Keratinocyte (primary cell): ENCODE measurements at regions not wholly inside any gene's neighbourhood (a gene's known extent, or its start where the extent isn't known, plus 50 kb on each side); places are given as distances from the start of the nearest gene placed in this dataset.
"Not testable (repeated sequence)": the region's sequence is repeated elsewhere in the genome, so short reads cannot be mapped to it uniquely, and the experiment has no call there.

Source experiments
- DNase-seq: peaks from one replicate; pipeline ENCODE4 v3.0.0-alpha.2; 2011; ENCODE audit warnings: low read depth, missing footprints, low spot score
- FAIRE-seq: peaks from 2 replicates; lab custom pipeline; 2011; peaks lifted over from hg19 to GRCh38; lab: Jason Lieb, UNC
- H2AFZ ChIP-seq: 2 replicates; pipeline ENCODE4 v1.6.0; 2012; ENCODE audit warnings: low read length, control low read depth, inconsistent platforms; ENCODE audit not compliant: control insufficient read depth
- H3K27ac ChIP-seq: 2 replicates; pipeline ENCODE4 v1.5.1; 2011; ENCODE audit warnings: low read length; ENCODE audit not compliant: control insufficient read depth, insufficient read depth
- H3K27me3 ChIP-seq: 3 replicates; pipeline ENCODE4 v1.6.0; 2011; ENCODE audit warnings: low read length; ENCODE audit not compliant: control insufficient read depth, insufficient read depth; ENCODE audit errors: extremely low read depth
- H3K36me3 ChIP-seq, 2 experiments: 2 replicates in 1 of 2; 3 replicates in 1 of 2; pipeline ENCODE4 v1.5.1; 2011; ENCODE audit warnings: low read length in 2 of 2, mild to moderate bottlenecking in 1 of 2; ENCODE audit not compliant: control insufficient read depth in 2 of 2, insufficient read depth in 2 of 2; ENCODE audit errors: extremely low read depth in 1 of 2
- H3K4me1 ChIP-seq: 3 replicates; pipeline ENCODE4 v1.5.1; 2011; ENCODE audit warnings: low read length; ENCODE audit not compliant: control insufficient read depth, insufficient read depth; ENCODE audit errors: extremely low read depth
- H3K4me2 ChIP-seq: 3 replicates; pipeline ENCODE4 v1.6.0; 2011; ENCODE audit warnings: low read depth, low read length; ENCODE audit not compliant: control insufficient read depth, insufficient read depth; ENCODE audit errors: extremely low read depth
- H3K4me3 ChIP-seq, 3 experiments: fragments of 200-600 bp in 1 of 3; sonication (generic) in 1 of 3; 2 replicates in 2 of 3; 3 replicates in 1 of 3; pipeline ENCODE4 v1.5.1; 2011 to 2016; ENCODE audit warnings: low read length in 3 of 3, mild to moderate bottlenecking in 3 of 3, control low read depth in 2 of 3, inconsistent platforms in 1 of 3, low read depth in 1 of 3, mixed read lengths in 1 of 3, mixed run types in 1 of 3, moderate library complexity in 1 of 3; ENCODE audit not compliant: control insufficient read depth in 2 of 3, insufficient read depth in 2 of 3; ENCODE audit errors: extremely low read depth in 1 of 3
- H3K79me2 ChIP-seq: 2 replicates; pipeline ENCODE4 v1.6.0; 2012; ENCODE audit warnings: low read length; ENCODE audit not compliant: control insufficient read depth, insufficient read depth
- H3K9ac ChIP-seq: 3 replicates; pipeline ENCODE4 v1.6.0; 2011; ENCODE audit warnings: low read length; ENCODE audit not compliant: control insufficient read depth, insufficient read depth; ENCODE audit errors: extremely low read depth
- H3K9me1 ChIP-seq: 3 replicates; pipeline ENCODE4 v1.6.0; 2011; ENCODE audit warnings: low read length; ENCODE audit not compliant: control insufficient read depth, insufficient read depth; ENCODE audit errors: extremely low read depth
- H3K9me3 ChIP-seq: 2 replicates; pipeline ENCODE4 v1.5.1; 2012; ENCODE audit warnings: low read depth, low read length; ENCODE audit not compliant: control insufficient read depth
- H4K20me1 ChIP-seq: 3 replicates; pipeline ENCODE4 v1.6.0; 2011; ENCODE audit warnings: low read length; ENCODE audit not compliant: control insufficient read depth, insufficient read depth; ENCODE audit errors: extremely low read depth
- EZH2 ChIP-seq: IDR thresholded peaks from one replicate; pipeline ENCODE4 v1.6.1; 2012; ENCODE audit warnings: inconsistent platforms, mild to moderate bottlenecking, low read length, moderate library complexity
- dilution Hi-C: fragments of 300-500 bp; cut with MboI; formaldehyde crosslinking; loops from one replicate; pipeline ENCODE4 v1.7.0; 2020; ENCODE audit warnings: low sequenced_read_pairs; ENCODE audit not compliant: extremely low pct_ligation_motif_present
- TF ChIP-seq, protein P1 (sequence below), 3 experiments: IDR thresholded peaks in 1 of 3; conservative IDR thresholded peaks in 1 of 3; optimal IDR thresholded peaks in 1 of 3; 2 replicates in 2 of 3; 3 replicates in 1 of 3; pipeline versions ENCODE3 to v1.5.1; 2011; ENCODE audit warnings: low read length in 3 of 3, mild to moderate bottlenecking in 3 of 3, moderate library complexity in 2 of 3, control low read depth in 1 of 3, inconsistent platforms in 1 of 3; ENCODE audit not compliant: insufficient read depth in 2 of 3; ENCODE audit errors: extremely low read depth in 1 of 3

DNA sequence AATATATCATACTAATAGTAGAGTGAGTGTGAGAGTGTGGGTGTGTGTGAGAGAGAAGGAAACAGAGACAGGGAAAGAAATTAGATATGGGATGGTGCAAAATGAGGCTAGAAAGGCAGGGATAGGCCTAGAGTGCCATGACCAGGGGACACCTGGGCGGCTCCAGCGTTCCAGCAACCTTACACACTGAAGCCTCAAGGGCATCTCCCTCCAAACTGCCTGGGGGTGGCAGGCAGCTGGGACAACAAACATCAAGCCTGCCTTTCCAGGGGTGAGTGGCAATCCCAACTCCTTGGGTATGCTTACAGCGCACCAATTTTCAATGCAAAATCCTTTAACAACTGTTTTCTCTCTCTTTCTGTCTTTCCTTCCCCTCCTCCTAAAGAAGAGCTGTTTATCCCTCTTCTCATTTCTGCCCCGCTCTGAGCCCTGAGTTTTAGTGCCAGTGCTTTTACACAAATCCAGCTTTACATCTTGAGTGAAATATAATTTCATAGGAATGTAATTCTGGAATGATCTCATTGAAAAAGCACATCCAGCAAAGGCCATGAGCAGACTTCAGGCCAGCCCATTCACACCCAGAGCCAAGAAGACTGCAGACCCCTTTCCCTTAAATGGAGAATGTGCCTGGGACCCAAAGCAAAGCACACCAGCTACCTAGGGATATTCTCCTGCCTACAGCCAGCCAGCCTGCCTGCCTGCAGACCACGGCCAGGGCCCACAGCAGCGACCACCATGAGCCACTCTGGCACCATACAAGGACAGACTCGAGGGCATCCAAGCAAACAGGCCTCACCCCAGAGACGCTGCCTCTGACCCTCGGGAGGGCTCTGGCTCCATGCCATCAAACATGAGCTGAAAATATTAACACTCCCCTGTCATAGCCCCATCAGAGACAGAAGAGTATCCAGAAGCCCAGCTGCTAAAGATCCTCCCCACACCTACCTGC lies 90.3 kb downstream of the RPL27A start:
- TF ChIP-seq, protein P1, sequence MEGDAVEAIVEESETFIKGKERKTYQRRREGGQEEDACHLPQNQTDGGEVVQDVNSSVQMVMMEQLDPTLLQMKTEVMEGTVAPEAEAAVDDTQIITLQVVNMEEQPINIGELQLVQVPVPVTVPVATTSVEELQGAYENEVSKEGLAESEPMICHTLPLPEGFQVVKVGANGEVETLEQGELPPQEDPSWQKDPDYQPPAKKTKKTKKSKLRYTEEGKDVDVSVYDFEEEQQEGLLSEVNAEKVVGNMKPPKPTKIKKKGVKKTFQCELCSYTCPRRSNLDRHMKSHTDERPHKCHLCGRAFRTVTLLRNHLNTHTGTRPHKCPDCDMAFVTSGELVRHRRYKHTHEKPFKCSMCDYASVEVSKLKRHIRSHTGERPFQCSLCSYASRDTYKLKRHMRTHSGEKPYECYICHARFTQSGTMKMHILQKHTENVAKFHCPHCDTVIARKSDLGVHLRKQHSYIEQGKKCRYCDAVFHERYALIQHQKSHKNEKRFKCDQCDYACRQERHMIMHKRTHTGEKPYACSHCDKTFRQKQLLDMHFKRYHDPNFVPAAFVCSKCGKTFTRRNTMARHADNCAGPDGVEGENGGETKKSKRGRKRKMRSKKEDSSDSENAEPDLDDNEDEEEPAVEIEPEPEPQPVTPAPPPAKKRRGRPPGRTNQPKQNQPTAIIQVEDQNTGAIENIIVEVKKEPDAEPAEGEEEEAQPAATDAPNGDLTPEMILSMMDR (optimal IDR thresholded peaks at IDR 0.05 in 1 of 3, IDR thresholded peaks at IDR 0.05 in 1 of 3, conservative IDR thresholded peaks at IDR 0.05 in 1 of 3; ENCODE audit: extremely low read depth in 1 of 3, insufficient read depth in 2 of 3, low read length in 3 of 3) = no peak
- TF ChIP-seq EZH2 = no peak
- H3K27ac ChIP-seq = no peak overlapping the region
- DNase-seq (no peak), FAIRE-seq (peak; percentile 17)
- no peaks in the 10 kb centered on the region for H4K20me1 ChIP-seq
- H3K4me3 ChIP-seq = no peak overlapping the region
- peak overlapping the region; percentile 31 for H3K4me2 ChIP-seq
- H3K9me3 ChIP-seq = no peaks in the 10 kb centered on the region
- H2AFZ ChIP-seq = no peak overlapping the region
- H3K36me3 ChIP-seq = peaks cover 2 to 7% of the 10 kb centered on the region in 2 experiments
- H3K9ac ChIP-seq = no peak overlapping the region
- peaks cover 69% of the 10 kb centered on the region for H3K4me1 ChIP-seq
- H3K79me2 ChIP-seq = peaks cover 53% of the 10 kb centered on the region
- no peaks in the 10 kb centered on the region for H3K27me3 ChIP-seq
- no peaks in the 10 kb centered on the region for H3K9me1 ChIP-seq
- dilution Hi-C loops = no loop called here

DNA sequence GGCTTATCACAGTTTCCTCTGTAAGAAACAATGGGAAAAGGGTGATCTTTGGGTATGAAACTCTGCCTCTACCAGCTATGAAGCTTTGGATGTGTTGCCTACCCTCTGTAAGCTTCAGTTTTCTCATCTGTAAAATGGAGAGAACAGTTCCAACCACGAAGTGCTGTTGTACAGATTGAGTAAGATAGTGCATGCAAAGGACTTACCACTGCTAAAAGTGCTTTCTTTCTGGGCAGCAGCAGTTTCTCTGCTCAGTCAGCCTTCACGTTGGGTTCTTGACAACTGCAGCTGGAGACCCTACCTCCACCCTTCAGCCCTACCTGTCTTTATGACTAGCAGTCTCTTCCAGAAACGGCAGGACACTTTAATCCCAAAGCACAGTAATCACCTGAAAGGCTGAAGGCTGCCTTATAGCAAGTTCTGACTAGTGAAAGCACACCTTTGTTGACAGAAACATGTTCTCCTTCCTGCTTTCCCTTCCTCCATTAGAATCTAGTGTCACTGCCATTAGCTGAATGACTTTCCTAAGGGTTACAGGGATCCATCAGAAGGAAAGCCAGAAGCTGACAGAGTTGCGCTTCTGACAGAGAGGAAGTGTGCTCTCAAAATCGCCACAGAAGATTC lies 91.4 kb downstream of the RPL27A start:
- H3K36me3 ChIP-seq = peaks cover 2 to 9% of the 10 kb centered on the region in 2 experiments
- dilution Hi-C loops = no loop called here
- H4K20me1 ChIP-seq = no peaks in the 10 kb centered on the region
- no peak overlapping the region for H3K9ac ChIP-seq
- H3K27ac ChIP-seq = peak overlapping the region; percentile 59
- no peak overlapping the region for H2AFZ ChIP-seq
- H3K9me1 ChIP-seq = no peaks in the 10 kb centered on the region
- no peak for DNase-seq
- TF ChIP-seq EZH2 = no peak
- TF ChIP-seq, protein P1 (optimal IDR thresholded peaks at IDR 0.05 in 1 of 3, IDR thresholded peaks at IDR 0.05 in 1 of 3, conservative IDR thresholded peaks at IDR 0.05 in 1 of 3; ENCODE audit: extremely low read depth in 1 of 3, insufficient read depth in 2 of 3, low read length in 3 of 3) = no peak
- peaks cover 62% of the 10 kb centered on the region for H3K79me2 ChIP-seq
- no peaks in the 10 kb centered on the region for H3K9me3 ChIP-seq
- no peaks in the 10 kb centered on the region for H3K27me3 ChIP-seq
- H3K4me2 ChIP-seq = peak overlapping the region; percentile 79
- FAIRE-seq = peak; percentile 99
- peaks cover 64% of the 10 kb centered on the region for H3K4me1 ChIP-seq
- H3K4me3 ChIP-seq = peak overlapping the region in 2 of 3 experiments; percentile 13 to 19

DNA sequence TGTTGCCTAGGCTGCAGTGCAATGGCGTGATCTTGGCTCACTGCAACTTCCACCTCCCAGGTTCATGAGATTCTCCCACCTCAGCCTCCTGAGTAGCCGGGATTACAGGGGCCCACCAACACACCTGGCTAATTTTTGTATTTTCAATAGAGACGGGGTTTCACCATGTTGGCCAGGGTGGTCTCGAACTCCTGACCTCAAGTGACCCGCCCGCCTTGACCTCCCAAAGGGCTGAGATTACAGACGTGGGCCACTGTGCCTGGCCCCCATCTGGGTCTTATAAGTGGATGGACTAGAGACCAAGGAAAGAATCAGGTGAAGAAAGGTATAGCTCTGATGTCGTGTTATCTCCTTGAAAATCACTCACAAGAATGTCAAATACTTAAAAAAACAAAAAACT lies 92.3 kb downstream of the RPL27A start:
- H3K27ac ChIP-seq, H4K20me1 ChIP-seq, H3K4me3 ChIP-seq, dilution Hi-C loops, H3K27me3 ChIP-seq, H3K9me3 ChIP-seq, H3K9me1 ChIP-seq, H3K9ac ChIP-seq, H3K4me2 ChIP-seq, DNase-seq, H2AFZ ChIP-seq, FAIRE-seq: not testable (repeated sequence)
- H3K4me1 ChIP-seq = peaks cover 64% of the 10 kb centered on the region
- peaks cover 63% of the 10 kb centered on the region for H3K79me2 ChIP-seq
- H3K36me3 ChIP-seq = peaks cover 5 to 18% of the 10 kb centered on the region in 2 experiments
